Hepatocyte (in vitro differentiated cells): ENCODE measurements at regions not wholly inside any gene's neighbourhood (a gene's known extent, or its start where the extent isn't known, plus 50 kb on each side); places are given as distances from the start of the nearest gene placed in this dataset.

Source experiments
- EZH2 ChIP-seq: fragments of 200-600 bp; sonication (generic); IDR thresholded peaks from 2 replicates; pipeline ENCODE4 v1.6.1; 2016; ENCODE audit warnings: antibody characterized with exemption, mild to moderate bottlenecking, borderline replicate concordance
- EZH2phosphoT487 ChIP-seq: fragments of 200-600 bp; sonication (generic); IDR thresholded peaks from one replicate; pipeline ENCODE4 v1.6.1; 2018; ENCODE audit warnings: antibody characterized with exemption, mild to moderate bottlenecking, low read depth, moderate library complexity; ENCODE audit not compliant: unreplicated experiment, severe bottlenecking
- TF ChIP-seq, protein P1 (sequence below): fragments of 200-600 bp; sonication (generic); IDR thresholded peaks from 2 replicates; pipeline ENCODE4 v1.5.1; 2016; ENCODE audit warnings: antibody characterized with exemption, mild to moderate bottlenecking; ENCODE audit not compliant: poor library complexity

DNA sequence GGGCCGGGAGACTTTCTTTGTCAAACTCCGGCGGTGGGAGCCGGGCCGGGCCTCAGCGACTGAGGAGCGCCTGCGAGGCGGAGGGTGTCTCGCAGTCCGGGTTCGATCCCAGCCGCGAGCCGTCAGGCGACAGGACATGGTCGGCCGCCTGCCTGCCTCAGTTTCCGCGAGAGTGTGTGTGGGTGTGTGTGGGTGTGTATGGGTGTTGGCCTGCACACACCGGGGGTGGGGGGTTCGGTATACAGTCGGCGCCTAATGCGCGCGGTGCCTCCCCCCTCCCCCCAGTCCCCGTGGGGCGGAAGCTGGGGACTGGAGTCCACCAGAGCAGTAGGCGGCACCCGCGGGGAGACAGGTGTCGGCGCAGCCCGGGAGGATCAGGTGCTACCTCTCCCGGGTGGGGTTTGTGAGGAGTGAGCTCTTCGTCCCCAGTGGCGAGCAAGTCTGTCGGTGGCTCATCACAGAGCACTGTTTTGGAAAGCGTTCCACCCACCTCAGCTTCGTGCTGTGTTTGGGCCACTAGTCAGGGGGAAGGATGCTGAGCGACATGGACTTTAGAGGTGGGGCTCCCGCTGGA lies 246.3 kb downstream of the GOLGA6L6 start:
- TF ChIP-seq, protein P1, sequence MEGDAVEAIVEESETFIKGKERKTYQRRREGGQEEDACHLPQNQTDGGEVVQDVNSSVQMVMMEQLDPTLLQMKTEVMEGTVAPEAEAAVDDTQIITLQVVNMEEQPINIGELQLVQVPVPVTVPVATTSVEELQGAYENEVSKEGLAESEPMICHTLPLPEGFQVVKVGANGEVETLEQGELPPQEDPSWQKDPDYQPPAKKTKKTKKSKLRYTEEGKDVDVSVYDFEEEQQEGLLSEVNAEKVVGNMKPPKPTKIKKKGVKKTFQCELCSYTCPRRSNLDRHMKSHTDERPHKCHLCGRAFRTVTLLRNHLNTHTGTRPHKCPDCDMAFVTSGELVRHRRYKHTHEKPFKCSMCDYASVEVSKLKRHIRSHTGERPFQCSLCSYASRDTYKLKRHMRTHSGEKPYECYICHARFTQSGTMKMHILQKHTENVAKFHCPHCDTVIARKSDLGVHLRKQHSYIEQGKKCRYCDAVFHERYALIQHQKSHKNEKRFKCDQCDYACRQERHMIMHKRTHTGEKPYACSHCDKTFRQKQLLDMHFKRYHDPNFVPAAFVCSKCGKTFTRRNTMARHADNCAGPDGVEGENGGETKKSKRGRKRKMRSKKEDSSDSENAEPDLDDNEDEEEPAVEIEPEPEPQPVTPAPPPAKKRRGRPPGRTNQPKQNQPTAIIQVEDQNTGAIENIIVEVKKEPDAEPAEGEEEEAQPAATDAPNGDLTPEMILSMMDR, result no peak
- TF ChIP-seq EZH2 (no peak), EZH2phosphoT487 (no peak)
